Kidney (tissue), 13 donors: ENCODE measurements at regions not wholly inside any gene's neighbourhood (a gene's known extent, or its start where the extent isn't known, plus 50 kb on each side); places are given as distances from the start of the nearest gene placed in this dataset.

ENCODE experiments used
- DNase-seq, 5 donors: peaks; one replicate each; pipeline ENCODE4 v3.0.0-alpha.2; 2013 to 2020
- FAIRE-seq: peaks from 2 replicates; lab custom pipeline; 2012; peaks lifted over from hg19 to GRCh38; lab: Jason Lieb, UNC
- H3K27ac ChIP-seq, 2 donors: one replicate each; pipeline ENCODE4 v1.7.0; 2013; ENCODE audit warnings: low read depth in 2 of 2, low read length in 2 of 2, inconsistent platforms in 1 of 2
- H3K27me3 ChIP-seq: one replicate; pipeline ENCODE4 v1.7.1; 2013; ENCODE audit warnings: low read length, inconsistent platforms; ENCODE audit not compliant: control insufficient read depth, insufficient read depth
- H3K36me3 ChIP-seq, 3 donors: one replicate each; pipeline versions ENCODE4 v1.7.0 to v1.7.1; 2013; ENCODE audit warnings: low read length in 3 of 3, control low read depth in 1 of 3, inconsistent platforms in 1 of 3; ENCODE audit not compliant: insufficient read depth in 3 of 3, control insufficient read depth in 2 of 3
- H3K4me1 ChIP-seq, 3 donors: one replicate each; pipeline versions ENCODE4 v1.7.0 to v1.7.1; 2013; ENCODE audit warnings: low read length in 3 of 3, inconsistent platforms in 1 of 3, low read depth in 1 of 3; ENCODE audit not compliant: control insufficient read depth in 2 of 3, insufficient read depth in 2 of 3
- H3K4me3 ChIP-seq, 3 donors: one replicate each; pipeline versions ENCODE4 v1.7.0 to v1.8.1; 2013; ENCODE audit warnings: low read length in 3 of 3, control low read depth in 1 of 3, inconsistent platforms in 1 of 3
- H3K9ac ChIP-seq, 3 donors: one replicate each; pipeline versions ENCODE4 v1.7.0 to v1.7.1; 2013; ENCODE audit warnings: low read length in 3 of 3, control low read depth in 1 of 3, inconsistent platforms in 1 of 3
- H3K9me3 ChIP-seq, 3 donors: one replicate each; pipeline versions ENCODE4 v1.7.0 to v1.7.1; 2013; ENCODE audit warnings: low read length in 3 of 3, control low read depth in 1 of 3, inconsistent platforms in 1 of 3; ENCODE audit not compliant: control insufficient read depth in 2 of 3, insufficient read depth in 1 of 3
- intact Hi-C: fragments of 100-400 bp; cut with DNase I; formaldehyde crosslinking; loops from one replicate; pipeline ENCODE4 v1.11.1; 2022
- TF ChIP-seq, protein P1 (sequence below): IDR thresholded peaks from 3 replicates; pipeline ENCODE4 v1.5.1; 2012; ENCODE audit warnings: mild to moderate bottlenecking, moderate library complexity, borderline replicate concordance; ENCODE audit not compliant: insufficient read depth; ENCODE audit errors: extremely low read depth
- donor health status: control.
- donor health status: control.
- donor health status: control.
- donor health status: control.
- donor health status: control.
- donor health status: DM: yes; HTN: yes; CAD: no.
- donor health status: Normal renal cell carcinoma (clear cell type).

DNA sequence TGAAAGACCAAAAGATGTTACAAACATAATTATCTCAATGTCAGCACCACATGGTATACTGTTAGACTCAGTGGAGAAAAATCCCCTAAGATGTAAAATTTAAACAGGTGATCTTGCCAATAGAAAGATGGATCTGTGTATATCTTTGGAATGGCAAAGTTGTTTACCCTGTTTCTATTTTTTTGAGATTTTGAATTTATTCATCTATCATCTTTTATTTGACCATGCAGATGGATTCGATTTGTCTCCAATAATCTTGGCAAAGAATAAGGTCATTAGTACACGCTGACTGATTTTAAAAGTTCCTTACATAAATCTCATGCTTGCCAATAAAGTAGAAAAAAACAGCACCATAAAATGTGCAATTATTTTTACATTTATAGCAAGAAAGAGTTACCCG lies 459.3 kb downstream of the MBD2 start:
- intact Hi-C loops = no loop called here
- FAIRE-seq = no peak

DNA sequence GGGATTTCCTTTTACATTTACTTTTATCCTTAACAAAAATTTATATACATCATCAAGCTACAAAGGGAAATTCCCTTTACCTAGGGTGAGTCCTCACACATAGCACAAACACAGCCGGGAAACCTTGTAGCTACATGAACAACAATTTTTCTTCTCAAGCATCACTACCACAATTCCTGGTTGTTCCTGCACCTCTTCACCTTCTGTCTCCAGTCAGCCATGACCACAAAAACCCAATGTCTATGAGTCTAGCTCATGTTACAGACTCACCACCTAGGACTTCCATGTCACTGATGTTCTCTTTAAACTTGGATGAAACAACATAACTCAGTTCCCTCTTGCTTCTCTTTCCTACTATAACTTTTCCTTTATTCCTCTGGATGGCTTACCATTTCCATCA lies 460.4 kb downstream of the MBD2 start:
- DNase-seq (no peak), FAIRE-seq (no peak)
- intact Hi-C loops = no loop called here
- no peak overlapping the region for H3K4me3 ChIP-seq
- H3K4me1 ChIP-seq = no peaks in the 10 kb centered on the region
- TF ChIP-seq, protein P1, sequence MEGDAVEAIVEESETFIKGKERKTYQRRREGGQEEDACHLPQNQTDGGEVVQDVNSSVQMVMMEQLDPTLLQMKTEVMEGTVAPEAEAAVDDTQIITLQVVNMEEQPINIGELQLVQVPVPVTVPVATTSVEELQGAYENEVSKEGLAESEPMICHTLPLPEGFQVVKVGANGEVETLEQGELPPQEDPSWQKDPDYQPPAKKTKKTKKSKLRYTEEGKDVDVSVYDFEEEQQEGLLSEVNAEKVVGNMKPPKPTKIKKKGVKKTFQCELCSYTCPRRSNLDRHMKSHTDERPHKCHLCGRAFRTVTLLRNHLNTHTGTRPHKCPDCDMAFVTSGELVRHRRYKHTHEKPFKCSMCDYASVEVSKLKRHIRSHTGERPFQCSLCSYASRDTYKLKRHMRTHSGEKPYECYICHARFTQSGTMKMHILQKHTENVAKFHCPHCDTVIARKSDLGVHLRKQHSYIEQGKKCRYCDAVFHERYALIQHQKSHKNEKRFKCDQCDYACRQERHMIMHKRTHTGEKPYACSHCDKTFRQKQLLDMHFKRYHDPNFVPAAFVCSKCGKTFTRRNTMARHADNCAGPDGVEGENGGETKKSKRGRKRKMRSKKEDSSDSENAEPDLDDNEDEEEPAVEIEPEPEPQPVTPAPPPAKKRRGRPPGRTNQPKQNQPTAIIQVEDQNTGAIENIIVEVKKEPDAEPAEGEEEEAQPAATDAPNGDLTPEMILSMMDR = no peak
- H3K9ac ChIP-seq = no peak overlapping the region
- H3K27me3 ChIP-seq = no peaks in the 10 kb centered on the region
- H3K27ac ChIP-seq = no peak overlapping the region
- no peaks in the 10 kb centered on the region for H3K36me3 ChIP-seq
- peaks cover 0 to 5% (median 0%) of the 10 kb centered on the region in 3 donors for H3K9me3 ChIP-seq

More for the DNA sequence above, 459.3 kb downstream of the MBD2 start:
- peaks cover 0 to 5% (median 0%) of the 10 kb centered on the region in 3 donors for H3K9me3 ChIP-seq
- H3K4me3 ChIP-seq = no peak overlapping the region
- no peaks in the 10 kb centered on the region for H3K4me1 ChIP-seq
- no peaks in the 10 kb centered on the region for H3K27me3 ChIP-seq
- no peaks in the 10 kb centered on the region for H3K36me3 ChIP-seq
- no peak overlapping the region for H3K9ac ChIP-seq
- DNase-seq = no peak
- H3K27ac ChIP-seq = no peak overlapping the region
- TF ChIP-seq, protein P1 = no peak

- Histone ChIP-seq H3K9ac (no peak overlapping the region), H3K27me3 (no peaks in the 10 kb centered on the region), H3K4me1 (no peaks in the 10 kb centered on the region), H3K27ac (no peak overlapping the region), H3K36me3 (no peaks in the 10 kb centered on the region), H3K4me3 (no peak overlapping the region), H3K9me3 (no peaks in the 10 kb centered on the region)
- no peak for DNase-seq
- TF ChIP-seq, protein P1 = no peak
- intact Hi-C loops = no loop called here
- no peak for FAIRE-seq
Observed at GRCh38 chr18:53757328-53757727, 467.1 kb downstream of the MBD2 start.

- Histone ChIP-seq H3K4me3 (no peak overlapping the region), H3K4me1 (no peaks in the 10 kb centered on the region), H3K27me3 (no peaks in the 10 kb centered on the region), H3K9ac (no peak overlapping the region), H3K27ac (no peak overlapping the region), H3K9me3 (no peaks in the 10 kb centered on the region), H3K36me3 (no peaks in the 10 kb centered on the region)
- TF ChIP-seq, protein P1 = no peak
- no peak for FAIRE-seq
- DNase-seq = no peak
- intact Hi-C loops = no loop called here
Observed at GRCh38 chr18:53756610-53756972, 467.9 kb downstream of the MBD2 start.
